ENCODE measurements at regions not wholly inside any gene's neighbourhood (a gene's known extent, or its start where the extent isn't known, plus 50 kb on each side); places are given as distances from the start of the nearest gene placed in this dataset.

DNA sequence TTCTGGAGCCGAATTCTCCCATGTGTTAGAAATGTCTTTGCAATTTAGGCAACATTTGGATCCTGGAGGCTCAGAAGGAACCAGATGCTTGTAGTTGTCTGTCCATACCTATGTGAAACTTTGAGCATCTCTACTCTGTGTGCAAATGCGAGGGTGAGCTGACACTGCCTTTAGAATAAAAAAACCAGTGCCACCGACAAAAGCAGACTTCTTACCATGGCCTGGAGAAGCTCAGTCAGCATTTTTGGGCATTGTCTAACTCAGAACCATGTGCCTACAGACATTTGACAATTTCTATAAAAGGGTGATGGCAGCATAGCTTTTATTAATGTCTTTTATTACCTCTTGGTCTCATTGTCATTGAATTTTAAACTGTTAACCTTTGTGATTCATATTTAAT is 78.4 kb upstream of the PPM1H start:
- TF ChIP-seq, protein P1, sequence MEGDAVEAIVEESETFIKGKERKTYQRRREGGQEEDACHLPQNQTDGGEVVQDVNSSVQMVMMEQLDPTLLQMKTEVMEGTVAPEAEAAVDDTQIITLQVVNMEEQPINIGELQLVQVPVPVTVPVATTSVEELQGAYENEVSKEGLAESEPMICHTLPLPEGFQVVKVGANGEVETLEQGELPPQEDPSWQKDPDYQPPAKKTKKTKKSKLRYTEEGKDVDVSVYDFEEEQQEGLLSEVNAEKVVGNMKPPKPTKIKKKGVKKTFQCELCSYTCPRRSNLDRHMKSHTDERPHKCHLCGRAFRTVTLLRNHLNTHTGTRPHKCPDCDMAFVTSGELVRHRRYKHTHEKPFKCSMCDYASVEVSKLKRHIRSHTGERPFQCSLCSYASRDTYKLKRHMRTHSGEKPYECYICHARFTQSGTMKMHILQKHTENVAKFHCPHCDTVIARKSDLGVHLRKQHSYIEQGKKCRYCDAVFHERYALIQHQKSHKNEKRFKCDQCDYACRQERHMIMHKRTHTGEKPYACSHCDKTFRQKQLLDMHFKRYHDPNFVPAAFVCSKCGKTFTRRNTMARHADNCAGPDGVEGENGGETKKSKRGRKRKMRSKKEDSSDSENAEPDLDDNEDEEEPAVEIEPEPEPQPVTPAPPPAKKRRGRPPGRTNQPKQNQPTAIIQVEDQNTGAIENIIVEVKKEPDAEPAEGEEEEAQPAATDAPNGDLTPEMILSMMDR (conservative IDR thresholded peaks at IDR 0.05; ENCODE audit: low read depth, low read length) = no peak
- TF ChIP-seq EZH2 (IDR thresholded peaks at IDR 0.05; ENCODE audit: borderline replicate concordance, low read depth, low read length, poor library complexity, severe bottlenecking) = no peak
